Endothelial cell of umbilical vein (primary cell): ENCODE measurements at regions not wholly inside any gene's neighbourhood (a gene's known extent, or its start where the extent isn't known, plus 50 kb on each side); places are given as distances from the start of the nearest gene placed in this dataset.

Experiments
- CTCF ChIP-seq, 2 donors: IDR thresholded peaks; 1 replicate in 1 of 2; 2 replicates in 1 of 2; pipeline ENCODE4 v1.5.1; 2011; ENCODE audit warnings: low read length in 2 of 2, mild to moderate bottlenecking in 2 of 2, moderate library complexity in 2 of 2, control low read depth in 1 of 2, inconsistent platforms in 1 of 2, low read depth in 1 of 2; ENCODE audit not compliant: insufficient read depth in 1 of 2; ENCODE audit errors: extremely low read depth in 1 of 2
- EZH2 ChIP-seq: IDR thresholded peaks from 2 replicates; pipeline ENCODE4 v1.6.1; 2012; ENCODE audit warnings: borderline replicate concordance, low read depth, mild to moderate bottlenecking, moderate library complexity, low read length, inconsistent platforms; ENCODE audit not compliant: severe bottlenecking
- GATA2 ChIP-seq: IDR thresholded peaks from 2 replicates; pipeline ENCODE4 v1.7.0; 2011; ENCODE audit warnings: low read depth, mild to moderate bottlenecking, moderate library complexity, mixed read lengths, low read length; ENCODE audit not compliant: insufficient read length, insufficient read depth
- MAX ChIP-seq: IDR thresholded peaks from 2 replicates; pipeline ENCODE4 v1.6.1; 2011; ENCODE audit not compliant: insufficient read depth, insufficient read length
- MYC ChIP-seq: IDR thresholded peaks from one replicate; pipeline ENCODE4 v1.6.1; 2011; ENCODE audit warnings: mild to moderate bottlenecking, low read depth, low read length
- POLR2A ChIP-seq: IDR thresholded peaks from 2 replicates; pipeline ENCODE4 v1.6.1; 2012; ENCODE audit warnings: low read depth, mild to moderate bottlenecking, control low read depth, low read length

GRCh38 chr14:29353513-29353912 lies 574.1 kb downstream of the PRKD1 start:
- TF ChIP-seq CTCF (IDR thresholded peaks at IDR 0.05; ENCODE audit: extremely low read depth in 1 of 2, insufficient read depth in 1 of 2, low read depth in 1 of 2, low read length in 2 of 2) (no peak), GATA2 (no peak), MAX (no peak), EZH2 (no peak), MYC (no peak), POLR2A (no peak)
